GM23338 (cell line): ENCODE measurements at regions not wholly inside any gene's neighbourhood (a gene's known extent, or its start where the extent isn't known, plus 50 kb on each side); places are given as distances from the start of the nearest gene placed in this dataset.

Source experiments
- ATAC-seq: fragments of 200-7000 bp; cut with Tn5 transposase; 3 replicates; pipeline ENCODE4 v1.9.1; 2020
- DNase-seq: peaks from one replicate; pipeline ENCODE4 v3.0.0-alpha.2; 2015; ENCODE audit warnings: low spot score
- H2AFZ ChIP-seq: fragments of 200-600 bp; sonication (generic); 2 replicates; pipeline ENCODE4 v1.8.0; 2016; ENCODE audit warnings: antibody characterized with exemption, mild to moderate bottlenecking, moderate library complexity
- H3F3A ChIP-seq: fragments of 200-600 bp; sonication (generic); replicated peaks from 2 replicates; pipeline ENCODE4 v1.8.0; 2017; ENCODE audit warnings: antibody characterized with exemption, mixed run types, low read depth
- H3K27ac ChIP-seq: fragments of 200-600 bp; sonication (generic); 2 replicates; pipeline ENCODE4 v1.6.1; 2016; ENCODE audit warnings: low read depth
- H3K27me3 ChIP-seq: fragments of 200-600 bp; sonication (generic); 2 replicates; pipeline ENCODE4 v1.8.0; 2016; ENCODE audit warnings: mild to moderate bottlenecking, mixed run types, moderate library complexity; ENCODE audit not compliant: insufficient read depth
- H3K36me3 ChIP-seq: fragments of 200-600 bp; sonication (generic); 2 replicates; pipeline ENCODE4 v1.8.0; 2016; ENCODE audit warnings: mild to moderate bottlenecking; ENCODE audit not compliant: insufficient read depth
- H3K4me1 ChIP-seq: fragments of 200-600 bp; sonication (generic); 2 replicates; pipeline ENCODE4 v1.8.0; 2016; ENCODE audit warnings: mild to moderate bottlenecking, moderate library complexity; ENCODE audit not compliant: insufficient read depth
- H3K4me2 ChIP-seq: fragments of 200-600 bp; sonication (generic); 2 replicates; pipeline ENCODE4 v1.7.1; 2017; ENCODE audit warnings: mixed run types
- H3K4me3 ChIP-seq: fragments of 200-600 bp; sonication (generic); 2 replicates; pipeline ENCODE4 v1.6.1; 2016; ENCODE audit warnings: mixed run types
- H3K79me2 ChIP-seq: fragments of 200-600 bp; sonication (generic); replicated peaks from 2 replicates; pipeline ENCODE4 v1.8.0; 2017; ENCODE audit warnings: mild to moderate bottlenecking; ENCODE audit not compliant: insufficient read depth
- H3K9me2 ChIP-seq: fragments of 200-600 bp; sonication (generic); 2 replicates; pipeline ENCODE4 v1.8.0; 2017; ENCODE audit not compliant: insufficient read depth
- H4K20me1 ChIP-seq: fragments of 200-600 bp; sonication (generic); replicated peaks from 2 replicates; pipeline ENCODE4 v1.8.0; 2017; ENCODE audit warnings: mild to moderate bottlenecking; ENCODE audit not compliant: insufficient read depth
- H3K27ac Mint-ChIP-seq: 2 replicates; pipeline ENCODE4 v1.8.0; 2020; ENCODE audit warnings: inconsistent platforms, mild to moderate bottlenecking, moderate library complexity, mixed read lengths
- H3K27me3 Mint-ChIP-seq: 3 replicates; pipeline ENCODE4 v1.8.0; 2022; ENCODE audit warnings: low read depth, mild to moderate bottlenecking, moderate library complexity, mixed read lengths, inconsistent platforms; ENCODE audit not compliant: insufficient read depth, poor library complexity
- H3K36me3 Mint-ChIP-seq: 3 replicates; pipeline ENCODE4 v1.8.0; 2021; ENCODE audit warnings: low read depth, mild to moderate bottlenecking, inconsistent platforms, moderate library complexity, mixed read lengths
- H3K4me1 Mint-ChIP-seq: 3 replicates; pipeline ENCODE4 v1.8.0; 2020; ENCODE audit warnings: mild to moderate bottlenecking, inconsistent platforms, mixed read lengths
- H3K4me3 Mint-ChIP-seq: 3 replicates; pipeline ENCODE4 v1.8.0; 2021; ENCODE audit warnings: moderate library complexity, mild to moderate bottlenecking, inconsistent platforms, mixed read lengths
- H3K9me3 Mint-ChIP-seq: 3 replicates; pipeline ENCODE4 v1.8.0; 2020; ENCODE audit warnings: moderate library complexity, mild to moderate bottlenecking, inconsistent platforms, mixed read lengths
- CREB1 ChIP-seq: fragments of 250-450 bp; sonication (Bioruptor Pico); IDR thresholded peaks from 2 replicates; pipeline ENCODE4 v1.5.0; 2020; ENCODE audit warnings: low read depth, mild to moderate bottlenecking, moderate library complexity
- CTCF ChIP-seq, 2 experiments: fragments of 200-600 bp in 1 of 2; sonication (generic) in 1 of 2; conservative IDR thresholded peaks; 2 replicates each; pipeline versions ENCODE4 v1.5.1 to v1.6.1; 2016 to 2017; ENCODE audit warnings: antibody characterized with exemption in 2 of 2, low read depth in 2 of 2, mild to moderate bottlenecking in 2 of 2, moderate library complexity in 1 of 2
- ETS1 ChIP-seq: IDR thresholded peaks from 2 replicates; pipeline ENCODE4 v1.6.1; 2016; ENCODE audit warnings: antibody characterized with exemption
- EZH2 ChIP-seq: fragments of 200-600 bp; sonication (generic); IDR thresholded peaks from one replicate; pipeline ENCODE4 v1.8.0; 2017; ENCODE audit warnings: antibody characterized with exemption, mild to moderate bottlenecking, low read depth; ENCODE audit not compliant: unreplicated experiment
- EZH2phosphoT487 ChIP-seq: fragments of 200-600 bp; sonication (generic); IDR thresholded peaks from one replicate; pipeline ENCODE4 v1.8.1; 2018; ENCODE audit warnings: antibody characterized with exemption; ENCODE audit not compliant: unreplicated experiment
- NANOG ChIP-seq: IDR thresholded peaks from 2 replicates; pipeline ENCODE4 v1.6.1; 2016; ENCODE audit warnings: antibody characterized with exemption, borderline replicate concordance
- POLR2AphosphoS5 ChIP-seq: IDR thresholded peaks from 2 replicates; pipeline ENCODE4 v1.6.1; 2016; ENCODE audit warnings: antibody characterized with exemption, low read depth
- STAT1 ChIP-seq: IDR thresholded peaks from one replicate; pipeline ENCODE4 v1.6.1; 2016; ENCODE audit warnings: antibody characterized with exemption; ENCODE audit not compliant: unreplicated experiment
- ZNF114 ChIP-seq: fragments of 250-450 bp; sonication (Bioruptor Pico); IDR thresholded peaks from 2 replicates; pipeline ENCODE4 v1.5.0; 2020; ENCODE audit warnings: mild to moderate bottlenecking, moderate library complexity
- ZNF331 ChIP-seq: fragments of 250-450 bp; sonication (Bioruptor Pico); IDR thresholded peaks from 2 replicates; pipeline ENCODE4 v1.5.0; 2020; ENCODE audit warnings: low read depth, mild to moderate bottlenecking, moderate library complexity

GRCh38 chr1:199353906-199354305 lies 673.6 kb upstream of the NR5A2 start:
- no peaks in the 10 kb centered on the region for H3K36me3 Mint-ChIP-seq
- no peak overlapping the region for H2AFZ ChIP-seq

GRCh38 chr1:199356561-199356960 lies 670.9 kb upstream of the NR5A2 start:
- H3K4me1 Mint-ChIP-seq, result peaks cover 2% of the 10 kb centered on the region; the same call in 1 of the 3 replicates
- Histone ChIP-seq H2AFZ (no peak overlapping the region), H3K79me2 (no peaks in the 10 kb centered on the region), H3K27me3 (no peaks in the 10 kb centered on the region), H3K36me3 (no peaks in the 10 kb centered on the region), H3K27ac (no peak overlapping the region), H3K4me2 (no peak overlapping the region), H3K9me2 (peaks cover 3% of the 10 kb centered on the region; the same call in 1 of the 2 replicates), H3K4me3 (no peak overlapping the region), H4K20me1 (no peaks in the 10 kb centered on the region), H3F3A (no peaks in the 10 kb centered on the region), H3K4me1 (no peaks in the 10 kb centered on the region)
- H3K27me3 Mint-ChIP-seq, result no peaks in the 10 kb centered on the region
- no peak overlapping the region for H3K4me3 Mint-ChIP-seq
- no peak overlapping the region for H3K27ac Mint-ChIP-seq
- H3K36me3 Mint-ChIP-seq, result no peaks in the 10 kb centered on the region
- no peak for TF ChIP-seq ZNF331 (CRISPR knock-in tag)
- no peak for TF ChIP-seq EZH2phosphoT487
- no peak for TF ChIP-seq NANOG
- TF ChIP-seq STAT1, result no peak
- TF ChIP-seq POLR2AphosphoS5, result no peak
- no peak for TF ChIP-seq ETS1
- TF ChIP-seq CREB1 (CRISPR knock-in tag), result no peak
- TF ChIP-seq EZH2, result no peak
- ATAC-seq (no peak), DNase-seq (no peak)
- peaks cover 3% of the 10 kb centered on the region; the same call in 1 of the 3 replicates for H3K9me3 Mint-ChIP-seq

More at GRCh38 chr1:199353906-199354305, 673.6 kb upstream of the NR5A2 start:
- H3K9me2 ChIP-seq, result no peaks in the 10 kb centered on the region; the same call in 1 of the 2 replicates
- H3K4me1 ChIP-seq, result no peaks in the 10 kb centered on the region
- no peak overlapping the region for H3K4me2 ChIP-seq
- no peaks in the 10 kb centered on the region for H4K20me1 ChIP-seq
- ATAC-seq, result no peak
- H3K79me2 ChIP-seq, result no peaks in the 10 kb centered on the region
- peaks cover 3% of the 10 kb centered on the region; the same call in 1 of the 3 replicates for H3K9me3 Mint-ChIP-seq
- no peaks in the 10 kb centered on the region for H3F3A ChIP-seq
- H3K27me3 Mint-ChIP-seq, result no peaks in the 10 kb centered on the region
- TF ChIP-seq ZNF114 (CRISPR knock-in tag) (no peak), CTCF (conservative IDR thresholded peaks at IDR 0.05; ENCODE audit: low read depth in 2 of 2) (no peak), ZNF331 (CRISPR knock-in tag) (no peak), POLR2AphosphoS5 (no peak), EZH2phosphoT487 (no peak)
- no peak overlapping the region for H3K27ac ChIP-seq
- no peaks in the 10 kb centered on the region for H3K27me3 ChIP-seq
- no peak overlapping the region for H3K4me3 Mint-ChIP-seq
- no peak for DNase-seq
- H3K4me3 ChIP-seq, result no peak overlapping the region
- peaks cover 2% of the 10 kb centered on the region; the same call in 1 of the 3 replicates for H3K4me1 Mint-ChIP-seq
- no peaks in the 10 kb centered on the region for H3K36me3 ChIP-seq
- no peak overlapping the region for H3K27ac Mint-ChIP-seq
